PC-3 (cell line): ENCODE measurements at regions not wholly inside any gene's neighbourhood (a gene's known extent, or its start where the extent isn't known, plus 50 kb on each side); places are given as distances from the start of the nearest gene placed in this dataset.

ENCODE experiments used
- CTCF ChIP-seq: fragments of 300-600 bp; sonication (generic); conservative IDR thresholded peaks from 2 replicates; pipeline ENCODE4 v1.5.1; 2017; ENCODE audit warnings: antibody characterized with exemption, low read depth, mild to moderate bottlenecking, low read length
- EZH2 ChIP-seq: fragments of 300-600 bp; sonication (generic); IDR thresholded peaks from one replicate; pipeline ENCODE4 v1.6.1; 2017; ENCODE audit warnings: antibody characterized with exemption, mild to moderate bottlenecking, low read length; ENCODE audit not compliant: unreplicated experiment
- EZH2phosphoT487 ChIP-seq: fragments of 300-600 bp; sonication (generic); IDR thresholded peaks from 2 replicates; pipeline ENCODE4 v1.6.1; 2018; ENCODE audit warnings: mild to moderate bottlenecking, antibody characterized with exemption, low read length, borderline replicate concordance

- TF ChIP-seq CTCF, result no peak
- no peak for TF ChIP-seq EZH2phosphoT487
- no peak for TF ChIP-seq EZH2
Measured at GRCh38 chr3:5768281-5768945, 580.9 kb downstream of the EDEM1 start.
